ENCODE measurements at regions not wholly inside any gene's neighbourhood (a gene's known extent, or its start where the extent isn't known, plus 50 kb on each side); places are given as distances from the start of the nearest gene placed in this dataset.

DNA sequence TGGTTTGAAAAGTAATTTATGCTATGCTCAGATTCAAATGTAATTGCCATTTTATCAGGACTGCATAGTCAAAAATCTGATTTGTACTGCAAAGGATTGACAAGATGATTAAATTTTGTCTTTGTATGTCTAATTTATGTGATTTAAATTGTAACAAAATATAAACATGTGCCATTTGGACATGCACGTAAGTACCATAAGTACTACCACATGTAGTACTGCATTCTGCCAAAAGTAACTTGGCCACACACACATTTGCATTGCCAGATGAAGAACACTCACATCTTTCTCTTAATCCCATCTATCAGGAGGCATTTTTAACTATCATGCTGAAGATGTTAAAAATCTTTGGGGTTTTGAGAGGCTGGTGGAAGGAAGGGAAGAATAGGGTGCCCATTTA, 133.3 kb downstream of the KLF12 start:
- DNase-seq: no peak

DNA sequence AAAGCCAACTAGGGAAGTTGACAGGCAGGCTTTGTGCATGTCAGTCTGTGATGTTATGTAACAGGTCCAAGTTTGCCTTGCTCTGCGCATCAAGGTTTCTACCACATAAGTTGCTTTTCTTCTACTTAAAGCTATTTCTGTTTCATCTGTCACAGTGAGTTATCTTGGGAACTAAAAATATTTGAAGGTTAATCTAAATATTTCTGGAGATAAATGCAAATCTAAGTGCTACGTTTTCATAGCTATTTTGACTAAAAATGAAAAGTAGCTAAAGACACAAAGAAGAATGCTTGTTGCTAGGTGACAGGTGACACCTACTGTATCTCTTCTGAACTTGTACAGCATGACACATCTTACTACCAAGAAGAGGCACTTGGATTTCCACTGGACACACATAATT, 135.6 kb downstream of the KLF12 start:
- no peak for DNase-seq

DNA sequence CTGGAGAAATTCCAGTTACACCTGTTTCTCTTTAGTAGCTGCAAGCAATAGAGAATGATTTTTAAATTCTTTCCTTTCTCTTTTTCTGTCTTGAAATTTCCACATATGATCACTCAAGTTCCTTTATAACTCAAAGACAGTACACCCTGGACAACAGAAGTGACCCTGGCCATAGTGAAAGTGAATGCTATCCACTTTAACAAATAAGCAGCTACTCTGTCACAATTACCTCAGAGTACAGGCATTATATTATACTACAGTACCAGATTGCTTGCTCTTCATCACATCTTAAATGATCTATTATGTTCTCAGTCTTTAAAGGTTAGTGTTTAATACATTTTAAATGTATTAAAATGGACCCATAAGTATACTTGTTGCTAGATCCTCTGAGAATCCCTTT, 136.2 kb downstream of the KLF12 start:
- no peak for DNase-seq

DNA sequence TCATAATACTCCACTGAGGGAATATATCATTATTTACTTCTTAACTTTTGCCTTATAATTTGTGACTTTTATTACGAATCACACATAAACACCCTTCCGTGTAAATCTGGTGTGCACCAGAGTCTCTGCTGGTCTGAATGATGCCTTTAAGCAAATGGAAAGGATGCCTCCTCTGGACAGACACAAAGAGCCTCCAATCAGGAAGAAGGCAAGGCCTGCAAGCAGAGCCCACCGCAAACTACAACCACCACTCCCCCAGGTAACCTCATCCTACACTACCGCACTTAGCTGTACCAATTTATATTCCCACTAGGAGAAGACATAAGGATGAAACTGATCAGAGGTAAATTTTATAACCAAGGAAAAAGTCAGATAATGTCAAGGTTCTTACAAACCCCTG, 137.6 kb downstream of the KLF12 start:
- no peak for DNase-seq

DNA sequence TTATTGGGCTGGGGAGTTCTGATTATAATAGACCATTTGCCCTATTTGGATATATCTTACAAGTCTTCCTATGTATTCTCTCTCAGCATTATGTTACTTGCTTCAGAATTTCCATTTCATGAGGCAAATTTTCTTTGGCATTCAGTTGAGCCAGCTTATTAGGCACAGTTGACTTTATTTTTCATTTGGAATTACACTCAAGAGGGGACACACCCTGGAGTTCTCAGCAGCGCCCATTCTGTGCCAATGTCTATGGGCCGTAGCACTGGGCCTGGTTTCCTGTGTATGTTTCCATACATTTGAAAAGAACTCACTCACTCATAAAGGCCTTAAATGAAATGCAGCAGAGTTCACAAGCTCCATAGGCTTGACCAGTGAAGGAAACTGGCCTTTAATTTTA, 138.5 kb downstream of the KLF12 start:
- no peak for DNase-seq

DNA sequence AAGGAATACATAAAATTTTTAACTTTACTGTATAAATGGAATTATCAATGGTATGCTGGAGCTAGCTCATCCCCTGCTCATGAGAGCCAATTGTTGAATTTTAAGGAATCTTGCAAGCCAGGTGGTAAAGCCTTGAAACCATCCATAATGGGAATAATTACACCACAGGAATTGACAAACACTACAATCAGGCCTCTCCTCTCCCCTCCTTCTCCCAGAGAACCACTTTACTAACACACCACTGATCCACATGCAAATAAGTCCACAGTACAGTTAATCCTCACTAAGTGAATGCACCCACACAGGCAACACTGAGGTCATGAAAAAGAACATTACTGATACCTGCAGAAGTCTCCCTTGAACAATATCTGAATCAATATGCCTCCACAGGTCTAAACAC, 140.5 kb downstream of the KLF12 start:
- no peak for DNase-seq

DNA sequence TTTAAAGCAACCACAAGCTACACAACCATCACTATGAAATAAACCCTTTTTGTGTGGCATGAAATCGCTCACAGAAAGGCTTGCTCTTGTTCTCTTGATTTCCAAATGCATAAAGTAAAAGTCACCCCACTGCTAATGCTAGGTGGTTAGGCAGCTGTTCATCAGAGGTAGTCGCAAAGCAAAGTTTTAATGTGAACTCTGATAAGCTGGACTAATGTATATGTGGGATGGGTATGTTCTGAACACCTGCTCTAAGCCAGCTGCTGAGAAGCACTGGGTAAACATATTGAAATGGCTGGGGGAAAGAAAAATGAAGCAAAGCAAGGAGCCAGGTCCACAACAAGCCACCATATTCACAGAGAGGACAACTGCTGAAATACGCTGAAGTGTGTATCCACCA, 142.3 kb downstream of the KLF12 start:
- DNase-seq: no peak

DNA sequence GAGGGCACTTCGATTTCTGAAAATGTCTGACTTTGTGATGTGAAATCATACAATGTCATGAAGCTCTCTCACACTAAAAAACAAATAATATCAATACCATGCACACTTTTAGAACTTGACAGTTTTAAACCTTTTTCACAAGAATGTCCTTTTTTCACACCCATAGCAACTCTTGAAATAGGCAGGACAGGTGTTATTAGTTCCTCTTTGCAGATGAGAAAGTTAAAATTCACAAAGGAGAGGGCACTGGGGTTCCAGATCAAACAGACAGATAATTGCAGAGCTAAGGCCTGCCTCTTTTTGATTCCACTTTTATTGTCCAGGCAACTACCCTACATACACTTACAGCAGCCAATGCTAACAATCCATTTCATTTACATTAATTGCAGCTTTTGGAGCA, 142.8 kb downstream of the KLF12 start:
- no peak for DNase-seq

DNA sequence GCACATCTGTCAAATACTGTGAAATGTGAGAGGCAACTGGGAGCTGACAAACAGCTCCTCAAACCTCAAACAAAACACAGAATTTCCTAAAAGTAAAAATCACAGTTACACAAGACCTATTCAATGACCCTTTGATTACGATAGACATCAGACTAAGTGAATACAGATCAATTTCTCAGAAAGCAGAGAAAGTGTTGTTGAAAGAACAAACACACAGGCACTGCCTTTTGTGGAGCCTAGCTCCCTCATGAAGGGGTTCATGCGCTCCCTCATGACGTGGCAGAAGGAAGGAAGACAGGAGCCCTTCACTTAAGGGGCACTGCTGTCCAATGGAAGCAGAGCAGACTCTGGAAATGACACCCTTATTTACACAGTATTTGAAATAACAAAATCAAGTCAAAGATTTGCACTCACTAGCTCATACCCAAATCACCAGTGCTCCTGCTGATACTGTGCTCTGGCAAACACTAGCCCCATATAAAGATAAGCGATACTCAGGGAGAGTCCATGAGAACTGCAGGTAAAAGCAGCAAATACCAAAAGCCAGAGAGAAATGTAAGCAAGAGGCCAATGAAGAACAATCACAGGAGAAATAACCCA, 144.9 kb downstream of the KLF12 start:
- DNase-seq: no peak

DNA sequence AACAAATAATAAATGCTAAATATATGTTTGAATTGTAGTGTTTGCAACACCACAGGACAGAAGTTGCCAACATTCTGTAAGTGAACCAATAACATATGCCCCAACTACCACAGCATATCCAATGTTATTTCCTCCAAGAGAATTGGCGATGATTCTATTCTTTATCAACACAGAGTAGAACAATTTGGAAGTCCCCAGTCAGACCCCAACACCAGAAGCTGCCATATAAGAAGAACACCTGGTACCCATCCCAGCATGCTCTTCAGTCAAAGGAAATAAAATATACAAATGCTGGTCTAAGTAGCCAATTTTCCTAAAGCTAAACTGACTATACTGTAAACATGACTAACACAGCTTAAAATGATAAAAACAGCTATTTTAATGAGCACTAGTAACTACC, 145.7 kb downstream of the KLF12 start:
- no peak for DNase-seq

DNA sequence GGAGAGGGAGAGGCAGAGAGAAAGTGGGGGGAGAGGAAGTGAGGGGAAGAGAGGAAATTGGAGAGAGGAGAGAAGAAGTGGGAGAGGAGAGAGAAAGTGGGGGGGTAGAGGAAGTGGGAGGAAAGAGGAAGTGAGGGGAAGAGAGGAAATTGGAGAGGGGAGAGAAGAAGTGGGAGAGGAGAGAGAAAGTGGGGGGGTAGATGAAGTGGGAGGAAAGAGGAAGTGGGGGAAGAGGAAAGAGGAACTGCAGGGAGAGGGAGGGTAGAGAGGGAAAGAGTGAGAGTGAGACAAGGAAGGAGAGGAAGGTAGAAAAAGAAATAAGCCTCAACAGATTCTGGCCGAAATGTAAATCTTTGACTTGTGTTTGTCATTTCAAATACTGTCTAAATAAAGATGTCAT, 146.6 kb downstream of the KLF12 start:
- DNase-seq: peak in 2 of 4 experiments; percentile 10 to 13

DNA sequence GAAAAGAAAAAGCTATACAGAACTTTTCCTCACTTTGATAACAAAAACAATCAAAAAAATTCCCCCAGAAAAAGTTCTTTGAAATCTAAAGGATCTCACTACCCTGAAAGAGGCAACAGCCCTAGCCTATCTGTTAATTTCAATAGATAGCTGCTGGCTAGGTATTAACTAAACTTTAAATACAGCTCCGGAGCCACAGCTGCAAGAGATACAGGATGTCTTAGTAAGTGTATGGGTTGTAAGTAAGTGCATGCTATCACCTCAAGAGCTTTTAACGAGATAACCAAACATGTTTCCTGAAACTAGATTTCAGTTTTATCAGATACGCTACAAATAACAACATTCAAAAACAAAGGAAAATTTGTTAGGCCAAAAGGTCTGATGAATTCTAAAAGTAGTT, 148.4 kb downstream of the KLF12 start:
- DNase-seq: no peak

DNA sequence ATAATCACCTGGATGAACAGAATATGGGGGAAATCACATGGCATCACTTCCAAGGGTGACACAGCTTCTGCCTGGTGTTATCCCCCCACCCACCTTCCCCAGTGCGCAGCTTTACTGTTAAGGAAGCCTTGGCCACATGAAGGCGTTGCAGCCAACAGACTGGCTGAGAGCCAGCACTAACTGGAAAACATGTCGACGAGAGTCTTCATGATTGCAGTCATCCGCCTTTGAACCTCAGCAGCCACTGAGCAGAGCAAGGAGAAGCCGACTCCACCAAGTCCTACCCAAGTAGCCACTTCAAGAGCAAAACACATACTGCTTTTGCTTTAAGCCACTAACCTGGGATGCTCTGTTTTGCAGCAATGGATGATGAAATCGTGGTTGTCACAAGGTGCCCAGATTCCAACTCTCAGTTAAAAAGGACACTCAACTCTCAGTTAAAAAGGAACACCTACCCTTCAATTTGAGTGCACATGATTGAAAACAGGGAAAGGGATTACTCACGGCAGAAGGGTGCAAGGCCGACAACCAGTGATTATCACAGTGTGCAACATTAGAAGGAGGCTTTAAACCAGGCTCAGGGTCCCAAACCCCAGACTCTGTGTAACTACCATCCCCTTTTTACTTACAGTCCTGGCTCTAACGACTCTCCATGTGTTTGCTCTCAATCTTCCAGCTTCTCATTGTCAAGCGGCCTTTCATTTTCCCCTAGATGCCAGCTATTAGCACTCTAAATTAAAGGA, 149.1 kb downstream of the KLF12 start:
- DNase-seq: no peak

DNA sequence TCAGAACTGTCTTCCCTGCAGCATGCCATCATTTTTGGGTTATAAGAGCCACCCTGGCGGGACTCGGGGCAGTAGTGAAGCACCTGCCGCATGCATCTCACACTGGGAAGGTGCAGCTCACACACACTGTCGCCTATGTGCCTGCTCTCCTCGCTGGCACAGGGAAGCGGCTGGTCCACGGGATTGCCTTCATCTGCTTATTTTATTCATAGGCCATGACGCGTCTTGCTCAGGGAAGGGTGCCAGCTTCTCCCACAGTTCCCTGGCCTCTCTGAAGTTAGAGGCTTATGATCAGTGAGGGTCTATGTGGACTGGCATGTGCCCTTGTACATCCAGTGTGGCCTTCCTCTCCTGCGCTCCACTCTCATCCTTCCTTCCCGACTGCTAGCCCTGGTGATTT, 150.0 kb downstream of the KLF12 start:
- DNase-seq: no peak

DNA sequence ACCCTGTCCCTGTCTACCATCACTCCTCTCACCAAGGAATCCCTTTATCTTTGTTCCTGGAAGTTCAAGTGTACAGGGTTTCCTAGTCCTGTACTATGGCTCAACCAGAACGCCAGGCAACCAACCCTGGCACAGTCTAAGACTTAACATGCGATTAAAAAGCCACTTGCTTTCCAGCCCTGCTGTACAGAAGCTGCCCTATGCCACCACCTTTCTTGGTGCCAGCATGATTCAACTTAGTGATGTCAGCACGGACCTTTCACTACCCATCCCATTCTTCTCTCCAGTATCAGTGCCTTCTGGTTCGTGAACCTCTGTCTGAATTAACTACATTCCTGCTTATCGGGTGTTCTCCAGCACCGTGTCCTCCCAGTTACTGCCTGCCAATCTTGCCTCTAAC, 151.1 kb downstream of the KLF12 start:
- DNase-seq: no peak

DNA sequence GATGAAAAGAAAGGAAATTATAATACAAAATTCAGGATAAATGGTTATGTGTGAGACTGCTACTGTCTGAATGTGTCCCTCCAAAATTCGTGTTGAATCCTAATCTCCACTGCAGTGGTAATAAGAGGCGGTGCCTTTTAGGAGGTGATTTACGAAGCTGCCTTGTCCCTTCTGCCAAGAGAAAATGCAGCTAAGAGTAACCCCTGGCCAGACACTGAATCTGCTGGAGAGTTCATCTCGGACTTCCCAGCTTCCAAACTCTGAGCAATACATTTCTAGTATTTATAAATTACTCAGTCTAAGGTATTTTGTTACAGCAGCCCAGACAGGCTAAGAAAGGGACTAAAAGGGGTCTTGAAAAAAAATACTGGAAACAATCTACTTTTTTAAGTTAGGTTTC, 152.6 kb downstream of the KLF12 start:
- DNase-seq: no peak

DNA sequence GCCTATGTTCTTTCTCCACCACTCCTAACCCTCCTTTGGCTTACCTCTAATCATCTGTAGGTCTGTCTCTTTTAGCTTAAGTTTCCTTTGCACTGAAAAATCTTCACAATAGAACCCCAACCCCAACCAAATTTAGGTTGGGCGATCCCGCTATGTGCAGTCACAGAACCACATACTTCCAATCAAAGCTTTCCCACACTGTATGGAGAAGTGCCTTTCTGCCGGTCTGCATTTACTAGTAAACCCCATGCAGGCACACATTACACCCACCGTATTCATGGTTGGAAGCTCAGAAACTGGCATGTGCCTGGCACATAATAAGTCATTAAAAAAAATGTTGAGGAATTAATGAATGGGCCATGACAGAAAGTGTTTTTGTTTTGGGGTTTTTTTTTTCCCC, 158.4 kb downstream of the KLF12 start:
- no peak for DNase-seq

DNA sequence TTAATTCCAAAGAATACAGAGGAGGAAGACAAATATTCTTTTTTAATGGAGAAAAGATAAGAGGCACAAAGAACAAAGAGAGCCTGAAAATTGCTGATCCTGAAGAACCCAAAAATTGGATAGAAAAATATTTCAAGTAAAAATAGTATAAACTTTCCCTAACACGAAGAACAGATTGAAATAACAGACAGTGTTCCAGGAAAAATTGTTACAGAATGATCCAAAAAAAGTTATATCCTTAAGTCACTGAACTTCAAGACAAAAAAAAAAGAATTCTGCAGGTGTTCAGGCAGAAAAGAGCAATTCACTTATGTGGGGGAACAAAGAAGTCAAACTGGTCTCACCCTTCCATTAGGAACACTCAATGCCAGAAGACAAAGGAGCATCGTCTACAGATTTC, 160.2 kb downstream of the KLF12 start:
- DNase-seq: no peak

DNA sequence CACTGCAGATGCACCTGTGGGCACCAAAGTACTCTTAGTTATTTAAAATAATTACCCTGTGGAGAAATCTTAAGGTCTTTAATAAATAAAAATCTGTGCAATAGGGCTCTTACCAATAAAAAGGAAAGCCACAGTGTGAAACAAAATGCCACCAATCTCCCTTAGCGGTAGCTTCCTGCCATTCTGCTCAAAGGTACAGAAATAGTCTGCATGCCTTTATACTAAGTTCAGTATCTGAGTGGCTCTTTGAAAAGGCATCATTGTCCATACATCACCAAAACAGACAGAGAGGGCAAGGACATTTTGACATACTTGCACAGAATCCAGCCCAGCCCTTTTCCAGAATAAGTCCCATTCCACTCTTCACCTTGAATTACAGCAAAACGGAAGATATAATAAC, 161.0 kb downstream of the KLF12 start:
- DNase-seq: no peak

DNA sequence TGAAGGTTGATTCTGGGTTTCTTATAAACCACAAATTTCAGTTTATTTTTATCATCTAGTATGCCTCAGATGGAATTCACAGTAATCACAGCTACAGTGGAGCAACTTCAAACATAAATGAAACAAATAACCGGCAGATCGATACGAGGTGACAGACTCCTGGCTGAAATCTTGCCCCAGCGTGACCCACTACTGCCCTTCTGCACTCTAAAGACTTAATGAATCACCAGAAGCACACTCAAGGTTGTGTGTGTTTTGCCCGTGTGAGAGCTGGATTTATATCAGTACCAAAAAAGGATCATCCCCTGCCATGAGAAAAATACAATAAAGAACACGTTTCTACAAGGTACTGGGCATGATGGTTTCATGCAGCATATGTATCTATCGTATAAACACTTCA, 161.7 kb downstream of the KLF12 start:
- no peak for DNase-seq

DNA sequence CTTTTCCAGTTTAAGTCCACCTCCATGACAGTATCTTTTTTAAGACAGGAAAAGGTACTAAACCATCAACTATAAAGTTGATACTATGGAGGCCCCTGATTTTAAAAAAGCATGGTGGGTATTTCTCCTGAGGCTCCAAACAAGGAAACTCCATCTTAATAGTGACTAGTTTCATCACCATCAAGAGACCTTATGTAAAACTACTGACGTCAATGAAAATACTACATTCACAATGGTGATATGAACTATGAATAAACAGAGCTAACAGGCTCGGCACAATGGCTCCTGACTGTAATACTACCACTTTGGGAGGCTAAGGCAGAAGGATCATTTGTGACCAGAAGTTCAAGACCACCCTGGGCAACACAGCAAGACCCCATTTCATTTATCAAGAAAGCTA, 162.7 kb downstream of the KLF12 start:
- DNase-seq: no peak

DNA sequence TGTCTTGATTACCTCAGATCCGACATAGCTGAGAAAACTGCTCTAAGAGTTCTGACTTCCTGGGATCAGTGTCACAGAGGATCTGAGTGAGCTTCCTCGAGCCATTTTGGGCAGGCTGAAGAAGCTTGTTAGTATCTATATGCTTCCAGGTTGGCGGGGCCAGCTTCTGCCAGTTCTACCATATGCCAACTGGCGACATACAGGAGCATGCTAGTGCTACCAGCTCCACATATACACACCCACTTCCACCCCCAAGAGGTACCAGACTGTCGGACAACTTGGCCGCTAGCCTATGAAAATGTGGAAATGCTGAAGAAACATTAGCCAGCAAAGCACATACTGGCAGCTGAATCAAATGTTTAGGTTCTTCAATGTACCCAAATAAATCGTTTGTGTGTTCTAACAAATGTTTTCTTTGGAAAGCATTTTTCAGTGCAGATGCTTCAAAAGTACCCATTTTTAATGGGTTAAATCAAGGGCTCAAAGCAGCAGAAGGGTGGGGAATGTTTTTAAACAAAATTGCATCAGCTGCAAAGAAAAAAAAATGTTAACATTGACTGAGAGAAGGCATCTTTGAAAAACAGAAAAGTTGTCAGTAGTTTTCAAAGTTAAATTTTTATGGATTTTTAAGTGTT, 163.7 kb downstream of the KLF12 start:
- no peak for DNase-seq

DNA sequence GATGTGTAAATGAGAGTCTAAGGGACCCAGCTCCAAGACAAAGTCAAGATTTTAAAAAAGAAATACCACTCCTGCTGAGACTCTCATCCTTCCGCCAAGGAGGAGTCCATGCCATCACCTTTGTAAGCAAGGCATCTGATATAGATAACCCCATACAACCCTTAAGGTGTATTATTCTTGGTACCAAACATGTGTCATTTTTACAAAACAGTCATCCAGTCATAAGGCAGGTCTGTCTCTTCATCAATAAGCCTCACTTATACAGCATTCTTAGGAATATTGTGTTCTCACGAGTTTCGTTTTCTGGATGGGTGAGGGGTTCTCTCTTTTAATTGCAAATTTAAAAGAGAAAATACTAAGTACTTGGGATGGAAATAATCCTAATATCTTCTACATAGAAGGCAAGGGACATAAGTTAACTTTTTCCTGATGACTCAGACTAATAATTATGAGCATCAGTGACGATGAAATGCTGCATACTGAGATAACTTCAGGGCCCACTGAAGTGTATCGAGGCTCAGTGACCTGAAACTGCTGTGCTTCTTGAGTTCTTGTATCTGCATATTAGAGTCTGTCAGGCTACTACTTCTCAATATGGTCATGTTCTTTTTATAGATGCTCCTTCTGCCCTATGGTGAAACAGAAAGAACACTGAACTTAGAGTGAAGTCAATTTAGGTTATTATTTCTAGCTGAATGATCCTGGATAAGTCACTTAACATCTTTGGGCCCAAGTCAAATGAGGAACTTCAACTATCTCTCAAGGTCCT, 166.6 kb downstream of the KLF12 start:
- no peak for DNase-seq

DNA sequence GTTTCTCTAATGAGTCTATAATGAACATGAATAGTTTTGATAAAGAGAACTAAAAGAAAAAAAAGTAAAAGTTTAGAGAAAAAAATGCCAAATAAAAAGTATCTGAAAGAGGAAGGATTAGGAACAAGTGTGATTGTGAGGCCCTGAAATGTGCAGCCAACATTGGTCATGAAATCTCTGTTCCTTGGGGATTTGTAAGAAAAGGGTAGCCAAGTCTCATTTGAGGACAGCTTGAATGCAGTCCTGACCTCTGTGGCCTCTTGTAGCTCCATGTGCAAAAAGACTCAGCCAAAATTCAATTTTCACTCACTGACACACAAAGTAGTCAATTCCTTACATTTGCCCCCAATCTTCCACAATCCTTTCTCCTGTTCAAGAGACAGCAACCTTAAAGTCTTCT, 167.9 kb downstream of the KLF12 start:
- DNase-seq: no peak
